ENCODE measurements at regions not wholly inside any gene's neighbourhood (a gene's known extent, or its start where the extent isn't known, plus 50 kb on each side); places are given as distances from the start of the nearest gene placed in this dataset.
"Not testable (repeated sequence)": the region's sequence is repeated elsewhere in the genome, so short reads cannot be mapped to it uniquely, and the experiment has no call there.

- H3K27ac ChIP-seq, result no peak overlapping the region
- intact Hi-C loops (cut with micrococcal nuclease; ENCODE audit: unreplicated experiment), result no loop called here
- H4K20me1 ChIP-seq (ENCODE audit: insufficient read depth), result no peaks in the 10 kb centered on the region
Observed at GRCh38 chr12:124646385-124647230, 79.2 kb upstream of the NCOR2 start.

GRCh38 chr12:124645530-124646244 is 78.3 kb upstream of the NCOR2 start:
- no peaks in the 10 kb centered on the region for H3K36me3 ChIP-seq (ENCODE audit: low read depth)
- peaks cover 8% of the 10 kb centered on the region; the same call in 1 of the 2 replicates for H3K9me3 ChIP-seq (ENCODE audit: insufficient read depth, low read depth)
- DNase-seq, result no peak
- BruUV-seq (replicated peaks), result no TSS peak
- no peaks in the 10 kb centered on the region for H4K20me1 ChIP-seq (ENCODE audit: insufficient read depth)
- intact Hi-C loops (cut with micrococcal nuclease; ENCODE audit: unreplicated experiment), result no loop called here
- H3K79me2 ChIP-seq (ENCODE audit: low read depth), result no peaks in the 10 kb centered on the region
- H3K4me3 ChIP-seq, result no peak overlapping the region
- H3K4me2 ChIP-seq, result no peak overlapping the region
- no peaks in the 10 kb centered on the region for H3K27me3 ChIP-seq (ENCODE audit: insufficient read depth, low read depth)
- H3F3A ChIP-seq (ENCODE audit: insufficient read depth, low read depth), result peaks cover 3% of the 10 kb centered on the region; the same call in 1 of the 2 replicates
- TF ChIP-seq, protein P1, sequence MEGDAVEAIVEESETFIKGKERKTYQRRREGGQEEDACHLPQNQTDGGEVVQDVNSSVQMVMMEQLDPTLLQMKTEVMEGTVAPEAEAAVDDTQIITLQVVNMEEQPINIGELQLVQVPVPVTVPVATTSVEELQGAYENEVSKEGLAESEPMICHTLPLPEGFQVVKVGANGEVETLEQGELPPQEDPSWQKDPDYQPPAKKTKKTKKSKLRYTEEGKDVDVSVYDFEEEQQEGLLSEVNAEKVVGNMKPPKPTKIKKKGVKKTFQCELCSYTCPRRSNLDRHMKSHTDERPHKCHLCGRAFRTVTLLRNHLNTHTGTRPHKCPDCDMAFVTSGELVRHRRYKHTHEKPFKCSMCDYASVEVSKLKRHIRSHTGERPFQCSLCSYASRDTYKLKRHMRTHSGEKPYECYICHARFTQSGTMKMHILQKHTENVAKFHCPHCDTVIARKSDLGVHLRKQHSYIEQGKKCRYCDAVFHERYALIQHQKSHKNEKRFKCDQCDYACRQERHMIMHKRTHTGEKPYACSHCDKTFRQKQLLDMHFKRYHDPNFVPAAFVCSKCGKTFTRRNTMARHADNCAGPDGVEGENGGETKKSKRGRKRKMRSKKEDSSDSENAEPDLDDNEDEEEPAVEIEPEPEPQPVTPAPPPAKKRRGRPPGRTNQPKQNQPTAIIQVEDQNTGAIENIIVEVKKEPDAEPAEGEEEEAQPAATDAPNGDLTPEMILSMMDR (conservative IDR thresholded peaks at IDR 0.05), result no peak
- no peak for TF ChIP-seq EZH2 (IDR thresholded peaks at IDR 0.05; ENCODE audit: low read depth)
- CTCF ChIA-PET, result no interaction called here
- no peak overlapping the region for H3K27ac ChIP-seq
- POLR2A ChIA-PET (ENCODE audit: unreplicated experiment), result no interaction called here
- H2AFZ ChIP-seq, result no peak overlapping the region
- peaks cover 4% of the 10 kb centered on the region for H3K4me1 ChIP-seq (replicated peaks; ENCODE audit: insufficient read depth)
- H3K9me2 ChIP-seq (ENCODE audit: insufficient read depth), result no peaks in the 10 kb centered on the region

More at GRCh38 chr12:124646385-124647230, 79.2 kb upstream of the NCOR2 start:
- no peak for DNase-seq
- peaks cover 8% of the 10 kb centered on the region; the same call in 1 of the 2 replicates for H3K9me3 ChIP-seq (ENCODE audit: insufficient read depth, low read depth)
- no peak overlapping the region for H3K4me3 ChIP-seq
- no peaks in the 10 kb centered on the region for H3K27me3 ChIP-seq (ENCODE audit: insufficient read depth, low read depth)
- H3K4me2 ChIP-seq, result no peak overlapping the region
- TF ChIP-seq EZH2 (IDR thresholded peaks at IDR 0.05; ENCODE audit: low read depth), result no peak
- TF ChIP-seq, protein P1 (conservative IDR thresholded peaks at IDR 0.05), result no peak
- no peaks in the 10 kb centered on the region for H3K9me2 ChIP-seq (ENCODE audit: insufficient read depth)
- POLR2A ChIA-PET (ENCODE audit: unreplicated experiment), result no interaction called here
- CTCF ChIA-PET, result no interaction called here
- BruUV-seq (replicated peaks), result no TSS peak
- no peaks in the 10 kb centered on the region for H3K79me2 ChIP-seq (ENCODE audit: low read depth)
- H3F3A ChIP-seq (ENCODE audit: insufficient read depth, low read depth), result no peaks in the 10 kb centered on the region
- no peaks in the 10 kb centered on the region for H3K4me1 ChIP-seq (replicated peaks; ENCODE audit: insufficient read depth)
- H3K36me3 ChIP-seq (ENCODE audit: low read depth), result no peaks in the 10 kb centered on the region
- H2AFZ ChIP-seq, result no peak overlapping the region

GRCh38 chr12:124643768-124644167 is 76.4 kb upstream of the NCOR2 start:
- H2AFZ ChIP-seq; H3K36me3 ChIP-seq (ENCODE audit: low read depth); H3K9me3 ChIP-seq (ENCODE audit: insufficient read depth, low read depth); H3K27me3 ChIP-seq (ENCODE audit: insufficient read depth, low read depth); H3K79me2 ChIP-seq (ENCODE audit: low read depth); BruUV-seq (replicated peaks); H3K27ac ChIP-seq; H4K20me1 ChIP-seq (ENCODE audit: insufficient read depth); DNase-seq; intact Hi-C loops (cut with micrococcal nuclease; ENCODE audit: unreplicated experiment); POLR2A ChIA-PET (ENCODE audit: unreplicated experiment); H3K4me3 ChIP-seq; H3K9me2 ChIP-seq (ENCODE audit: insufficient read depth); H3K4me2 ChIP-seq: not testable (repeated sequence)
- CTCF ChIA-PET, result interaction anchor here (0.6 to 0.7 kb wide), 2 partner anchors 322 to 688 kb away, joined by 3 to 8 read pairs; no protein-coding TSS in a partner anchor
- H3F3A ChIP-seq (ENCODE audit: insufficient read depth, low read depth), result peaks cover 17% of the 10 kb centered on the region
- peaks cover 22% of the 10 kb centered on the region for H3K4me1 ChIP-seq (replicated peaks; ENCODE audit: insufficient read depth)
